ENCODE measurements at regions not wholly inside any gene's neighbourhood (a gene's known extent, or its start where the extent isn't known, plus 50 kb on each side); places are given as distances from the start of the nearest gene placed in this dataset.

DNA sequence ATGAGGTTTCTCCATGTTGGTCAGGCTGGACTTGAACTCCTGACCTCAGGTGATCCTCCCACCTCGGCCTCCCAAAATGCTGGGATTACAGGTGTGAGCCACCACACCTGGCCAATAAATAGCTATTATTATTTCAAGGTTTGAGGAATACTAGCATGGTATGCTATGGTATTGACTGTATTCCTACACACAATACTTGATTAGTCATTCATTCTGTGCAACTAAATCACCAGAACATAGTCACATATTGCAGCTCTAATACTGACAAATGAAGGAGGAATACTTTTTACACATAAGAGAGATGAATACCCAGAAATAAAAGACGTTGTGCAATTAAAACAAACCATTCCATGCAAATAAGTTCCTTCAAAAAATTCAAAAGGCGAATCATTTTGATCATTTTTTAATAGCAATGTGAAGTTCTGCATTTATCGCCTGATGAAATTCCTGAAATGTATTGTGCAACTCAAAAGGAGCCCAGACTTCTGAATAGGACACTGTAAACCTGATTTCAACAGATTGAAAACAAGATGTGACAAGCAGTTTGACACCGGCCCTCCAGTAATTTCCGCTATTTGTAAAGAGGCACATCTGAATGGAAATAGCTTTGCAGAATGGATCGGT, 687.4 kb upstream of the SEMA6A start:
- ATAC-seq (ENCODE audit: insufficient number of reproducible peaks, low FRiP score, low read depth) = no peak

DNA sequence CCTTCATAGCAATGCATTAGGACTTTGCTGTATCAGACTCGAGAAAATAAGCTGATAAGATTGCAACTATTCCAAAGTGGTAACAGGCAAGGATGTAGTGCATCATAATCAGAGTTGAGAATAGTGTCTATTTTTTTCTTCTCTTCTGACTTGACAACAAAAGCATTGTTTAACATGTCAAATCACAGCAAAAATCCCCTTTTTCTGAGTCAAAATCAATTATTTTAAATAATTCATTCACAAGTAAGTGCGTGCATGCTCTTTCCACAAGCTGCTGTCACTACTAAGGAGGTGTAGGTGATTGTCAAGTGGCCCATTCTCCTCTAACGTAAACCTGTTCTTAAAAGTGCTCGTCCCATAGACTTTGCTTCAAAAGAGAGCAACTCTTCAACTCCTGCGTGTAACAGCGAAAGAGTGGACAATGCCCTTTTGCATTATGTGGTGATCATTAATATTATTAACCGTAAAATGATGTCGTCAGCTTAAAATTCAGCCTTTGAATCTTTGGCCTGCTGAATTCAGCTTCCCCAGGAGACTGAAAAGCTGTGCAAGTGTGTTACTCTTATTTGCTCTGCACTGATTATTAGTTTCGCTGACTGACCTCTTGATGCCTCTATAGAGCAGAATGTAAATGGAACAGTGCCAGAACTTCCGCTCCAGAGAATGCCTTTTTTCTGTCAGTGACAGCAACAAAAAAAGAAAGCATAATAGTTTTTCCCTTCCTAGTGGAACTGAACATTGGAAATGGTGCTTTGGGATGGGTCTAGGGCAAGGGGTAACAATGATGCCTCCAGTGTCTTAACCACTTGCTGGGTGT, 680.8 kb upstream of the SEMA6A start:
- ATAC-seq (ENCODE audit: insufficient number of reproducible peaks, low FRiP score, low read depth) (no peak), DNase-seq (ENCODE audit: low spot score) (no peak)
- H3K36me3 ChIP-seq = no peaks in the 10 kb centered on the region
- H3K27ac ChIP-seq = no peak overlapping the region
- H3K4me3 ChIP-seq = no peak overlapping the region
- no peaks in the 10 kb centered on the region for H3K4me1 ChIP-seq (ENCODE audit: control insufficient read depth in 1 of 2, low read depth in 2 of 2)
- H3K27me3 ChIP-seq (replicated peaks; ENCODE audit: insufficient read depth) = no peaks in the 10 kb centered on the region
- TF ChIP-seq, protein P1, sequence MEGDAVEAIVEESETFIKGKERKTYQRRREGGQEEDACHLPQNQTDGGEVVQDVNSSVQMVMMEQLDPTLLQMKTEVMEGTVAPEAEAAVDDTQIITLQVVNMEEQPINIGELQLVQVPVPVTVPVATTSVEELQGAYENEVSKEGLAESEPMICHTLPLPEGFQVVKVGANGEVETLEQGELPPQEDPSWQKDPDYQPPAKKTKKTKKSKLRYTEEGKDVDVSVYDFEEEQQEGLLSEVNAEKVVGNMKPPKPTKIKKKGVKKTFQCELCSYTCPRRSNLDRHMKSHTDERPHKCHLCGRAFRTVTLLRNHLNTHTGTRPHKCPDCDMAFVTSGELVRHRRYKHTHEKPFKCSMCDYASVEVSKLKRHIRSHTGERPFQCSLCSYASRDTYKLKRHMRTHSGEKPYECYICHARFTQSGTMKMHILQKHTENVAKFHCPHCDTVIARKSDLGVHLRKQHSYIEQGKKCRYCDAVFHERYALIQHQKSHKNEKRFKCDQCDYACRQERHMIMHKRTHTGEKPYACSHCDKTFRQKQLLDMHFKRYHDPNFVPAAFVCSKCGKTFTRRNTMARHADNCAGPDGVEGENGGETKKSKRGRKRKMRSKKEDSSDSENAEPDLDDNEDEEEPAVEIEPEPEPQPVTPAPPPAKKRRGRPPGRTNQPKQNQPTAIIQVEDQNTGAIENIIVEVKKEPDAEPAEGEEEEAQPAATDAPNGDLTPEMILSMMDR (IDR thresholded peaks at IDR 0.05) = no peak
- no peaks in the 10 kb centered on the region for H3K9me3 ChIP-seq

More for the DNA sequence above, 687.4 kb upstream of the SEMA6A start:
- Histone ChIP-seq H3K27ac (no peak overlapping the region), H3K4me1 (ENCODE audit: control insufficient read depth in 1 of 2, low read depth in 2 of 2) (no peaks in the 10 kb centered on the region), H3K27me3 (replicated peaks; ENCODE audit: insufficient read depth) (no peaks in the 10 kb centered on the region), H3K9me3 (no peaks in the 10 kb centered on the region), H3K4me3 (no peak overlapping the region), H3K36me3 (no peaks in the 10 kb centered on the region)
- TF ChIP-seq, protein P1 (IDR thresholded peaks at IDR 0.05) = no peak
- no peak for DNase-seq (ENCODE audit: low spot score)

DNA sequence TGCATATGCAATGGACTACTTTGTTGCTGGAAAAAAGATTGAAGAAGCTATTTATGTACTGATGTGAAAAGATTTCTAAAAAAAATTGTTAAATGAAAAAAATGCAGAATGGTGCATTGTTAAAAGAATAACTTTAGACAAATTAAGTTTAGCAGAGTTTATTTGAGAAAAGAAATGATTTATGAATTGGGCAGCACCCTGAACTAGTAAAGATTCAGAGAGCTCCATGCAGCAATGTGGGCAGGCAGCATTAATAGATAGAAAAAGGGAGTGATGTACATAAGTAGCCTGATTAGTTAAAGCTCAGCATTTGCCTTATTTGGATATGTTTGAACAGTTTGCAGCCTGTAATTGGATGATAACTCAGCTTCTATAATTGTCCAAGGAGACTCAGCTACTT, 677.9 kb upstream of the SEMA6A start:
- TF ChIP-seq, protein P1 (IDR thresholded peaks at IDR 0.05) = no peak
- Histone ChIP-seq H3K4me1 (ENCODE audit: control insufficient read depth in 1 of 2, low read depth in 2 of 2) (no peaks in the 10 kb centered on the region), H3K36me3 (no peaks in the 10 kb centered on the region), H3K4me3 (no peak overlapping the region), H3K27me3 (replicated peaks; ENCODE audit: insufficient read depth) (no peaks in the 10 kb centered on the region), H3K27ac (no peak overlapping the region), H3K9me3 (no peaks in the 10 kb centered on the region)
- DNase-seq (ENCODE audit: low spot score) = no peak
- no peak for ATAC-seq (ENCODE audit: insufficient number of reproducible peaks, low FRiP score, low read depth)

DNA sequence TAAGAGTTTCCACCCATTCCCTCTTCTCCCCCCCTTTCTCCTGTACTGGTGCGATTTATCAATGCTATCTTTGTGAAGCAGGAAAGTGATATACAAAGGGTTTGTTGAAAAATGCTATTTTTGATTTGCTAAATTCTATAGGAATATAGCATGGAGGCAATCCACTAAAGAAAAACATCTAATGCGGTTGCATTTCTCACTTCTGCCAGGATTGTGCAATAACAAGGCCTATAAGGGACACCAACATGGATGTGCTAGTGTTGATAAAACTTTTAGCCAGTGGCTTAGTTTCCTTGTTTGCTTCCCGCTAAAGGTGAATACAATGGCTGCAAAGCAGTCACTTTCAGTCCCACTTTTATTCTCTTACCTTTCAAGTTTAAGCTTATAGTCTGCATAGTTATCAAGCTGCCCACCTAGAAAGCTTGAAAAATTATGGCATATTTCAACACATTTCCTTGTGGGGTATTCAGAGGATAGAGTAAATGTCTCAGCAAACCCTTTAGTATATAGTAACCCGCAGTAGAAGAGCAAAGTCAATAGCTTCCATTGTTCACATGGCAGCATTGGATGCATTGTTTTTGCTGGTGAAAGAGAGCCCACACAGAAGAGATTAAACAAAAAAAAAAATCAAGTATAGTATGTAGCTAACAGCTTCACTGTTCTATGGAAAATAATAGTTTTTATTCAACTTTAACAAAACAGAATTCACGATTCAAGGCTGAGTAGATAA, 674.6 kb upstream of the SEMA6A start:
- H3K27ac ChIP-seq = no peak overlapping the region
- no peaks in the 10 kb centered on the region for H3K9me3 ChIP-seq
- no peaks in the 10 kb centered on the region for H3K36me3 ChIP-seq
- DNase-seq (ENCODE audit: low spot score) (no peak), ATAC-seq (ENCODE audit: insufficient number of reproducible peaks, low FRiP score, low read depth) (no peak)
- no peaks in the 10 kb centered on the region for H3K4me1 ChIP-seq (ENCODE audit: control insufficient read depth in 1 of 2, low read depth in 2 of 2)
- H3K27me3 ChIP-seq (replicated peaks; ENCODE audit: insufficient read depth) = no peaks in the 10 kb centered on the region
- H3K4me3 ChIP-seq = no peak overlapping the region
- TF ChIP-seq, protein P1 (IDR thresholded peaks at IDR 0.05) = no peak

GRCh38 chr5:117246424-117246823, 671.8 kb upstream of the SEMA6A start:
- DNase-seq (ENCODE audit: low spot score) (no peak), ATAC-seq (ENCODE audit: insufficient number of reproducible peaks, low FRiP score, low read depth) (no peak)
- Histone ChIP-seq H3K9me3 (no peaks in the 10 kb centered on the region), H3K27ac (no peak overlapping the region), H3K4me3 (no peak overlapping the region), H3K4me1 (ENCODE audit: control insufficient read depth in 1 of 2, low read depth in 2 of 2) (no peaks in the 10 kb centered on the region), H3K27me3 (replicated peaks; ENCODE audit: insufficient read depth) (no peaks in the 10 kb centered on the region), H3K36me3 (no peaks in the 10 kb centered on the region)
- TF ChIP-seq, protein P1 (IDR thresholded peaks at IDR 0.05) = no peak

All from thoracic aorta (tissue), 2 donors.